NCI-H2029 treated with DMSO at 0.1 percent for 48 hours (cell line): ENCODE measurements at regions not wholly inside any gene's neighbourhood (a gene's known extent, or its start where the extent isn't known, plus 50 kb on each side); places are given as distances from the start of the nearest gene placed in this dataset.

Experiments
- DNase-seq: peaks from one replicate; lab custom pipeline; 2025; lab: John Stamatoyannopoulos, UW

- DNase-seq: no peak
Measured at GRCh38 chr2:11044201-11044600, 111.1 kb upstream of the SLC66A3 start.

DNA sequence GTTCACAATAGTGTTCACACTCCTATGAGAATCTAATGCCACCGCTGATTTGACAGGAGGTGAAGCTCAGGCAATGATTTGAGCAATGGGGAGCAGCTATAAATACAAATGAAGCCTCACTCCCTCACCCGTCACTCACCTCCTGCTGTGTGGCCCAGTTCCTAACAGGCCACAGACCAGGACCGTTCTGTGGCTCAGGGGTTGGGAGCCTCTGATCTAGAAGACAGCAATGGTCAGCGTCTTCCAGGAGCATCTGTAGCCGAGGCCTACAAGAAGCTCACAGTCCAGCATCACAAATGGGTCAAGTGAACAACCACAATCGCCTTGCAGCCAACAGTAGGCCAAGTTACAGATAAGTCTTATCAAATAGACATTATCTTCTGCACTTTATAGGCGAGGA is 110.0 kb upstream of the SLC66A3 start:
- no peak for DNase-seq

DNA sequence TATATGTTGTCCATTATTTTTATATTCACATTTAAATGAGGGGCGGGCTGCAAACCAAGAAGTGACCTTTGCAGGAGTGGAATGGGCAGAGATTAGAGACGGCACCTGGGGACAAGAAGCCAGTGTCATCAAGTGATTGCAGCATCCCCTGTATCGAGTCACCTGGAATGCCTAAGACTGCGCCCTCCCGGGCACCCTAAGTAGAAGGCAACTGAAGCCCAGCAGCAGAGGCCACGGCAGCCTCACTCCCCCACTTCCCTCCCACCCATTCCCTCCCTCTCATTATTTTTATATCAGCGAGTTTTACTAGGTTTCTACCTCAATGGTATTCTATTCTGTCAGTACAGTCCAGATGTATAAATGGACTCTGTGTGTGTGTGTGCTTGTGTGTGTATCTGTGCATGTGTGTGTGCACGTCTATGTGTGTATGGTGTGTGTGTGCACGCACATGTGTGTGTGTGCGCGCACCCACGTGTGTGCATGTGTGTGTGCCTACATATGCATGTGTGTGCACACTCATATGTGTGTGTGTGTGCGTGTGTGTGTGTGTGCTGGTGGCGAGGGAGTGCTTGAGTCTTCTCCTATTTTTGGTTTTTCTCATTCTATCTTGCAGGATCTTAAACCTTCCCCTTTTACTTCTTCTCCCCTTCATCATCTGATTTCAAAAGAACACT is 106.8 kb upstream of the SLC66A3 start:
- DNase-seq: no peak

DNA sequence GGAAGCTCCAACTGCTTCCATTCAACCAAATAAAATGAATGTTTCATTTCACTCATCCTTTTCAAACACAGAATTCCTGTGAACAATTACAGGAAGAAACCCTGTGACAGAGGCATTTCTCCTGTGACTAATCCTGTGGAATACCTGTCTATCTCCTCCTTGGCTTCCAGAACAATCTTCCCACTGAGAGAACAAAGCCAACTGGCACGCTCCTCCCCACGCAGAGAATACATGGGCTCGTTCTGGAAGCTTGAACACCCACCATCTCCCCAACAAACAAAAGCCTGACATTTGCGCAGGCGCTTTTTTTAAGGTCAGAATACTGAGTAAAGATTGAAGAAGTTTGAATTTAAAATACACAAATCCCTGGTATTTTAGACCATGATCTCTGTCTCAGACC is 104.7 kb upstream of the SLC66A3 start:
- no peak for DNase-seq

DNA sequence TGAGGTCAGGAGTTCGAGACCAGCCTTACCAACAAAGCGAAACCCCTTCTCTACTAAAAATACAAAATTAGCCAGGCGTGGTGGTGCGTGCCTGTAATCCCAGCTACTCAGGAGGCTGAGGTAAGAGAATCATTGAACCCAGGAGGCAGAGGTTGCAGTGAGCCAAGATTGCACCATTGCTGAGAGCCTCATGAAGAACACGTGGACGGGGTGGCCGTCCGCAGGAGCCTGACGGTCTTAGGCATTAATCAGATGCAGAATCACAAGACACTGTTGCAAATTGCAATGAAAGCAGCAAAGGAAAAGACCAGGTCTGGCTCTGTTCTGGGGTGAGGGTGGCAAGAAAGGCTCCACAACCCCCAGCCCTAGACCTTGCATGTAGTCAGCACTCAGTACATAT is 104.0 kb upstream of the SLC66A3 start:
- DNase-seq: no peak

GRCh38 chr2:11053546-11053945 is 101.7 kb upstream of the SLC66A3 start:
- no peak for DNase-seq

DNA sequence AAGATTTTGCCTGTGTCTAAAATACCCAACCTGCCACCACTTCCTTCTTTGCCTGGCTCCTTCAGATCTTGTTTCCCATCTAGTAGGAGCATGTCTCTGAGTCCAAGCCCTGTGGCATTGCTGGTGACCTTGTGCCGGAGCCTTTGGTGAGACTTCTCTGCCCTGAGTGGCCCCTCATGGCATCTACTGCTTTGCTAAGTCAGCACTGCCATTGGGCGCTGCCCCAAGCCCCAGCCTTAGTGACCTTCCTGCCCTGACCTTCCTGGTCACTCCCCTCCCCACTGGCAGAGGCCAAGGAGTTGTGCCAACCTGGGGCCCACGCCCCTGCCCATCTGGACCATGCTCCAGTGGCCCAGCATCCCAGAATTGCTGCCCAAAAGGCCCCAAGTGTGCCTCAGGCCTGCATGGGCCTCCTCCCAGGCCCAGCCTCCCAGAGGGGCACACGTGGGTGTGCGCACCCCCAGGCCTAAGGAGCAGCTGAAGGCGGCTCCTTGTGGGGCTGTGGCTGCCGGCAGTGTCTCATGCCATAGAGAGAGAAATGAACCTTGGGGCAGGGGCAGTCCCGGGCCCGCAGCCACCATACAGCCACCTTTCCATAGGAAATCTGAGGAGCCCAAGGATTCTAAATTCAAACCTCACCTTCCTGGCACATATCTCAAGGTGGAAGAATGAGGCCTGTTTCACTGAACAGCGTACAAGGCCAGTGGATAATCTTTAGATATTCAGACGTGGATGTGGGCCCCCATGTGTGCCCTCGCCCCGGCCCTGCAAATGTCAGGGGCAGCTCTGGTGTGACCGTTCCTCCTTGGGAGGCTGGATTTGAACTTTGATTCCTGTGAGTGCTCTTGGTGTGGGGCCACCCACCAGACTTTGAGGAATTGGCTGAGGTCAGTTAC is 100.2 kb upstream of the SLC66A3 start:
- no peak for DNase-seq

- DNase-seq: no peak
Measured at GRCh38 chr2:11055679-11056215, 99.5 kb upstream of the SLC66A3 start.

GRCh38 chr2:11056614-11057013 is 98.7 kb upstream of the SLC66A3 start:
- peak; percentile 25 for DNase-seq

GRCh38 chr2:11057031-11057430 is 98.2 kb upstream of the SLC66A3 start:
- DNase-seq: no peak

DNA sequence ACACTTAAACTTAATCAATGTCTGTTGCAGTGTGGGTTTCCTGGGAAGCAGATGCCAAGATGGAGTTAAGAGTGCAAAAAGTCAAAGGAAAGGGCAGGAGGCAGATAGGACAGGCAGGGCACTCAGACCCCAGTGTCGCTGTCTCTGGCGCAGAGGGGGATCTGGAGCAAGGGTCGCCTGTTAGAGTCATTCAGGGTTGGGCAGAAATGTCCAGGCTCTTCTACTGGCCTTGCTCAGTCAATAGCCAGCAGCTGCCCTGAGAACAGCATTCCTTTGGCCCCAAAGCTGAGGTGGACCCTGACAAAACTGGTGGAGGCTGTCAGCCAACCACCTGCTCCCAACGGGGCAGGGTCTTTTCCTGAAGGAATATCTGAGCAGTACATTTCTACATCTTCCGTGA is 97.1 kb upstream of the SLC66A3 start:
- DNase-seq: no peak

DNA sequence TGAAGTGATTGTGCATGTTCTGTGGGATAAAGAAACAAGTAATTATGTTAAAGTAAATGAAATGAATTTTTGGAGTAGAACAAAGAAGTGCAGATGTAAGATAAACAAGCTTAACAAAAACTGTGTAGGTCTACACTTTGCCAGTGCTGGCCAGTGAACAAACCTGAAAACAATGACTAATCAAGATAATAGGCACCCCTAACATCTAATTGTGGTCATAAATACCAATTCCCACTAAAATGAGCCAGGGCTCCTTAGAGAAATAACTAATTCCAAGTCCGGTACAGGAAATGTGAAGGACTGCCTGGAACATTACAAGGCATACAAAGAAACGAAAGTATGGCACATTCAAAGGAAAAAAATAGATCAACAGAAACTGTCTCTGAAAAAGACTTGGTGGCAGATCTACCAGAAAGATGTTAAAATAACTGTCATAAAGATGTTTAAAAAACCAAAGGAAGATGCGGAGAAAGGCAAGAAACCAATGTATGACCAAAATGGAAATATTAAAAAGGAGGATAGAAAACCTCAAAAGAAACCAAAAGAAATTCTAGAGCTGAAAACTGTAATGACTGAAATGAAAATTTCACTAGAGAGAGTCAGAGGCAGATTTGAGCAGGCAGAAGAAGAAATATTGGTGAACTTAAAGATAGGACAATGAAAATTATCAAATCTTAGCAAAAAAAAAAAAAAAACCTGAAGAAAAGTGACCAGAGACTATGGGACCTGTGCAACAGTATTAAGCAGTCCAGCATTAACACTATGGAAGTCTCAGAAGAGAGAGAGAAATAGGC is 94.7 kb upstream of the SLC66A3 start:
- no peak for DNase-seq

DNA sequence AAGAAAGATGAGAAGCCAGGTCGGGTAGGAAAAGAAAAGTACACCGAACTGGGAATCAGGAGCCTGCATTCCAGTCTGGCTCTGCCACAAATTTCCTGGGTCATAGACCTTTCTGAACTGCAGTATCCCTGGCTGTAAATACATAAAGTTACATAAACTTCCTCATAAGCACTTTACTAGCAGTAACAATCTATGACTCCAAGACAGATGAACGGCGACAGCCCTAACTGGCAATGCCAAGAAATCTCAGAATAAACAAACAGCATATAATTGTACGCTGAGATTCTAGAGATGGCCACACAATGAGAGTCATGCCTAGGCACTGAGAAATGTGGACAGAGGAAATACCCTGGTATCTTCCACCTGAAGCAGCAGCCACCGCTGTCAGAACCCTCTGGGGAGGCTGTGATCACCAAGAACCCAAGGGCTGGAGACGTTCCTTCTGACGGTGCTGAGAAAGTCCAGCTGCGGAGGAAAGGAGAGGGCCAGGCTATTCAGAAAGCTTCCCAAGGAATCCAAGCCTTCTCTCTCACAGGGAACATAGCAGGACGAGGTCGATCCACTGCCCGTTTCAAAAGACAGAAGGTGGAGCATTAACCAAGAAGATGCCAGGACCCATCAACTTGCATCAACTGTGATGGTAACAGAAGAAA is 89.3 kb upstream of the SLC66A3 start:
- no peak for DNase-seq

GRCh38 chr2:11067221-11068078 is 87.8 kb upstream of the SLC66A3 start:
- DNase-seq: no peak

DNA sequence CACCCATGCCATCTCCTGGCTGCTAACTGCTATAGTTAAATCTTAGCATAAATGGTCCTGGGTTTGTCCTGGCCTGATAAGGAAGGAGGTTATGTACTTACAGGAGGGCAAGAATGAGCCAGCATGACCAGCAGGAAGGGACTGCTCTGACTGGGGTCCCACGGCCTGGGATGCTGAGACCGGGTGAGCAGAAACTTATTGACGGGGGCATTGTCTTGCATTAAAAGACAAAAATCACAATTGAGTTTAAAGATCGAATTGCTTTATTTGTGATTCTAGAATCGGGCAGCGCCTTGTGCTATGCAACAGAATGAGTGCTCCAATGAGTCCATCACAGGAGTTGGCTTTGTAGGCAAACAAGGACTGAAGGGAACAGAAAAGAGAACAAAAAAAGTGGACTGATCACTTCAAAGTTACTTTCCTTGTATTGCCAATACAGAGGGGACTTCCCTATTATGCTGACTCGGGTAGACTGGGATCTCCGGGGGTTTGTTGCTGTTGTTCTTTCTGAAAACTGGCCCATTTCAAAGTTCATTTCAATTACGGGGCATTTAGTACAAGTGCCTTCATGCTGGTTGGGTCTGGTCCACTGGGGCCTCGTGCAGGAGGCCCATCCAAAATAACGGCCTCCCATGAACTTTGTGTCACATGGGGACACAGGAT is 87.1 kb upstream of the SLC66A3 start:
- DNase-seq: no peak

- no peak for DNase-seq
Measured at GRCh38 chr2:11068856-11069526, 86.3 kb upstream of the SLC66A3 start.

- DNase-seq: no peak
Measured at GRCh38 chr2:11069566-11070185, 85.6 kb upstream of the SLC66A3 start.

DNA sequence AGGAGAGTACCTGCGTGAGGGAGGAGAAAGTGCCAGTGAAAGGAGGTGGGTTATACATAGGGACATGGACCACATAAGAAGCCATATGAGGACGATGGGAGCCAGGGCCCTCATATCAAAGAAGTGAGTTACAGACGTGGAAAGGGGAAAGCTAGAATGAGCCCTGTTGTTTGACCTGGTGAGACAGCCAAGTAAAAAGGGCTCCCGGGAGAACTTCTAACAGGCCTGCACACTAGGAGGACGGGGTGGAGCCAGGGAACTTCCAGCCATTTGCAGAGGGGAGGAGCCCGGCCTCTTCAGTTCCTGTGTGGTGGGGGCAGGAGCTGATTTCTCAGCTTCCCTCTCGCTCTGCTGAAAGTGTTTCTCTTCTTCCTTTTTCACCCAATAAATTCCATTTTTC is 84.1 kb upstream of the SLC66A3 start:
- no peak for DNase-seq

- DNase-seq: no peak
Measured at GRCh38 chr2:11071939-11072338, 83.3 kb upstream of the SLC66A3 start.
